ENCODE measurements at regions not wholly inside any gene's neighbourhood (a gene's known extent, or its start where the extent isn't known, plus 50 kb on each side); places are given as distances from the start of the nearest gene placed in this dataset.
"Not testable (repeated sequence)": the region's sequence is repeated elsewhere in the genome, so short reads cannot be mapped to it uniquely, and the experiment has no call there.

GRCh38 chr7:6990426-6991152, 164.5 kb upstream of the CCZ1B start:
- not testable (repeated sequence) for DNase-seq (ENCODE audit: low read depth in 2 of 2)

DNA sequence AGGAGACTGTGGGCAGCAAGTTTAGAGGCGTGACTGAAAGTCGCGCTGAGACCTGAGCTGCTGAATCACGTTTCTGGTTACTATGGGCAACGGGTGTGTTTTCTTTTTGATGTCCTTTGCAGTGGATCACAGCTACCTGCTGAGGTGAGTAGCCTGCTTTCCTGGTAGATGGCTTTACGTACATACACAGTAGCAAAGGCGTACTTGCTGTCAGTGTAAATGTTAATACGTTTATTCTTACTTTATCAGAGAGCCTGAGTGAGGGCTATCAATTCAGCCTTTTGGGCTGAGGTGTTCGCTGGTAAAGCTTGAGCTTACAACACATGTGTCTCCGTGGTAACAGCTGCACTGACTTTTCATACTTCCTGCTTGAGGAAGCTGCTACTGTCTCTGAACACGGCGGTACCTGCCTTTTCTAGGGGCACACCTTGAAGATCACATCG, 165.1 kb upstream of the CCZ1B start:
- DNase-seq (ENCODE audit: low read depth in 2 of 2), result peak; percentile 13 to 29

GRCh38 chr7:6991686-6992085, 165.6 kb upstream of the CCZ1B start:
- DNase-seq (ENCODE audit: low read depth in 2 of 2), result not testable (repeated sequence)

GRCh38 chr7:6992133-6992532, 166.1 kb upstream of the CCZ1B start:
- DNase-seq (ENCODE audit: low read depth in 2 of 2), result not testable (repeated sequence)

DNA sequence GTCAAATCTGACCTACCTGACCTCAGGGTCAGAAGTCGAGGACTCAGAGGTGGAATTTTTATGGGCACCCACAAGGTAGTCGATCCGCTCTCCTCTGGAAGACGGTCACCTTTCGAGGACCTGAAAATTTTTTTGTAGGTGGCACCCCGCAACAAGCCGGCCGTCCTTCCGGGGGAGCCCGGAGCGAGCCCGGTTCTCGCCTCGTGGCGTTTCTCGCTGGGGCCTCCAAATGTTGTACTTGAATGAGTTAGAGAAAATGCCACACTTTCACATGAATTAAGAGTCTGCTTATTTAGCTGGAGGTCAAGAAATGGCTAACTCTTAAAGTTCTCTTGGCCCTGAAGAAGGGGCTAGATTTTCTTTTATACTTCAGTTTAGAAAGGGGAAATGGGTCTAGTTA, 169.0 kb upstream of the CCZ1B start:
- not testable (repeated sequence) for DNase-seq (ENCODE audit: low read depth in 2 of 2)

DNA sequence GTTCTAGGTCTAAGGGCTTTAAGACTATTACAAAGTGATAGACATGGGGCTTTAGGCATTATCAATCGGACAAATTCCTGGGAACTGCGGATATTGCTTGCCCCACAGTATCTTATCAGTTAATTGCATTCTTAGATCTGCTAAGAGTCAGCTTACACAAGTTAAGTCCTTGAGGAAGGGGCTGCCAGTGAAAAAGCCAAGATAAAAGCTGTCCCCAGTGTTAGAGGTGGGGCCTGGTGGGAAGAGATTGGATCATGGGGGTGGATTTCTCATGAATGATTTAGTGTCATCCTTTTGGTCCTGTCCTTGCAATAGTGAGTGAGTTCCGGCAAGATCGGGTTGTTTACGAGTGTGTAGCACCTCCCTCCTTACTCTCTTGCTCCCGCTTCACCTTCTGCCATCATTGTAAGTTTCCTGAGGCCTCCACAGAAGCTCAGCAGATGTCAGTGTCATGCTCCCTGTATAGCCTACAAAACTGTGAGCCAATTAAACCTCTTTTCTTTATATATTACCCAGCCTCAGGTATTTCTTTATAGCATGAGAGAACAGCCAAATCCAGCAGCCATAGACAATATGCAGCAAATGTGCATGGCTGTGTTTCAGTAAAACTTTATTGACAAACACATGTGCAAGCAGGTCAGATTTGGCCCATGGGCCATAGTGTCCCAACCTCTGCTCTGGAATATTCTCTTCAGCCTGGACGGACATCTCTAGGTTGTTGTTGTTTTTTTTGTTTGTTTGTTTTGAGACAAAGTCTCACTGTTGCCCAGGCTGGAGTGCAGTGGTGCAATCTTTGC, 169.6 kb upstream of the CCZ1B start:
- DNase-seq (ENCODE audit: low read depth in 2 of 2), result not testable (repeated sequence)

DNA sequence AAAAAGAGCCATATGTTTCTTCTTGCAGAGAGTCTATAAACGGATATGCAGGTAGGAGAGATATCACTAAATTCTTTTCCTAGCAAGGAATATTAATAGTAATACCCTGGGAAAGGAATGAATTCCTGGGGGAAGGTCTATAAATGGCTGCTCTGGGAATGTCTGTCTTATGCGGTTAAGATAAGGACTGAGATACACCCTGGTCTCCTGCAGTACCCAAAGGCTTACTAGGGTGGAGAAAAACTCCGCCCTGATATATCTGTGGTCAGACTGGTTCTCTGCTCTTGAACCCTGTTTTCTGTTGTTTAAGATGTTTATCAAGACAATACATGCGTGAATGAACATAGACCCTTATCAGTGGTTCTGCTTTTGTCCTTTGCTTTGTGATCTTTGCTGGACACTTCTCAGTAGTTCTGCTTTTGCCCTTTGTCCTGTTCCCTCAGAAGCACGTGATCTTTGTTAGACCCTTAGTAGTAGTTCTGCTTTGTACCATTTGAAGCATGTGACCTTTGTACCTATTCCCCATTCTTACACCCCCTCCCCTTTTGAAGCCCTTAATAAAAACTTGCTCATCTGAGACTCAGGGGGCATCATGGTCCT, 173.1 kb upstream of the CCZ1B start:
- not testable (repeated sequence) for DNase-seq (ENCODE audit: low read depth in 2 of 2)

GRCh38 chr7:7002418-7003062, 176.5 kb upstream of the CCZ1B start:
- DNase-seq (ENCODE audit: low read depth in 2 of 2), result no peak

DNA sequence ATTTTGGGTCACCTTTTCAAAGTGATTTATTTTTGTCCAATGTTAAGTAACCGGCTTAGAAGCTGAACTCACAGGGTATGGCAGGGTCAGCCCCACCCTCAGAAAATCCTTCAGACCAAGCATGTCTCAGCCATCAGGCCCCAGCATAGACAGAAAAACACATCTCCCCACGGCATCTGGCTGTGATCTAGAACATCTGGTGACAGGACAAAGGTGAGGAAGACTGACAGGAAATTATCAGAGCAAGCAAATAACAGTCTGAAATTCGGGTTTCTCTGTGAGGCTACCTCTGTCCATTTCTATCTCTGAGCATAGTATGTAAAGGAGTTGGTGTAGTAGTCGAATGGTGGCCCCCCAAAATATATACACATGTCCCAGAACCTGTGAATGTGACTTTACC, 177.0 kb upstream of the C1GALT1 start:
- no peak for DNase-seq (ENCODE audit: low read depth in 2 of 2)

- not testable (repeated sequence) for DNase-seq (ENCODE audit: low read depth in 2 of 2)
Observed at GRCh38 chr7:7005949-7006348, 176.4 kb upstream of the C1GALT1 start.

DNA sequence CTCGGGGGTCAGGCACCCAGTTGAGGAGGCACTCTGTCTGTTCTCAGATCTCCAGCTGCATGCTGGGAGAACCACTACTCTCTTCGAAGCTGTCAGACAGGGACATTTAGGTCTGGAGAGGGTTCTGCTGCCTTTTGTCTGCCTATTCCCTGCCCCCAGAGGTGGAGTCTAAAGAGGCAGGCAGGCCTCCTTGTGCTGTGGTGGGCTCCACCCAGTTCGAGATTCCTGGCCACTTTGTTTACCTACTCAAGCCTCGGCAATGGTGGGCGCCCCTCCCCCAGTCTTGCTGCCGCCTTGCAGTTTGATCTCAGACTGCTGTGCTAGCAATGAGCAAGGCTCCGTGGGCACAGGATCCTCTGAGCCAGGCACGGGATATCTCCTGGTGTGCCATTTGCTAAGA, 171.1 kb upstream of the C1GALT1 start:
- not testable (repeated sequence) for DNase-seq (ENCODE audit: low read depth in 2 of 2)

DNA sequence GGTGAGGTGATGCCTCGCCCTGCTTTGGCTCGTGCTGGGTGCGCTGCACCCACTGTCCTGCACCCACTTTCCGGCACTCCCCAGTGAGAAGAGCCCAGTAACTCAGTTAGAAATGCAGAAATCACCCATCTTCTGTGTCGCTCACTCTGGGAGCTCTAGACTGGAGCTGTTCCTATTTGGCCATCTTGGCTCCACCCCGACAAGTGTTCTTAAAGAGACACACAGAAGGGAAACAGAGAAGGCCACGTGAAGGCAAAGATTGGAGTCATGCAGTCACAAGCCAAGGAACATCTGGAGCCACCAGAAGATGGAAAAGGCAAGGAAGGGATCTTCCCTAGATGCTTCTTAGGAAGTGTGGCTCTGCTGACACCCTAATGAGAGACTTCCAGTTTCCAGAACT, 170.6 kb upstream of the C1GALT1 start:
- not testable (repeated sequence) for DNase-seq (ENCODE audit: low read depth in 2 of 2)

DNA sequence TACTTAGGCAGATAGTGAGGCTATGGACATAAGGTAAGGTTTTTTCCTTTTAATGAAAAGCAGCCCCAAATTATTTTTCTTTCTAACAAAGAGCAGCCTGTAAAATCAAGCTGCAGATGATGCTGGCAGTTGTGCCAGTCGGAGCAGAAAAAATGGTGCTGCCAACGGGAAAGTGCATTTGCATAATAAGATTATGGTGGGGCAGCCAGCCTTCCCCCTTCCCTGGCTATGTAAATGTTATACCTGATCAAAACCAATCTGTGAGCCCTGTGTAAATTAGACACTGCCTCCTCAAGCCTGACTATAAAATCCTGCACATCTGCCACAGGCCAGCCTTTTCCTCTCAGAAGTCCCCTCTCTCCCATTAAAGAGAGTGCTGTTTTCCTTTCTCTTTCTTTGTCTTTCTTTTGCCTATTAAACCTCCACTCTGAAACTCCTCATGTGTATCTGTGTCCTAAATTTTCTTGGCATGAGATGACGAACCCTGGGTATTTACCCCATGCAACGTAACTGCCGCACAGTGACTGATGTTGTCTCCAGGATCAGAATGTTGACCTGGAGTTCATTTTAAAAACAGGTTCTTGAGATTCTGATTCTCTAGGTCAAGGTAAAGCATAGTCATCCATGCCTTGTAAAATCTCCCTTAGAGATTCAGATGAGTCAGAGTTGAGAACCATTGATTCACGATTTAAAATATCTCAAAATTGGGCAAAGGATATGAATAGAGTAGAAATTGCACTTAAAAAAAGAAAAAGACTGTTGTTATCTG, 167.3 kb upstream of the C1GALT1 start:
- DNase-seq (ENCODE audit: low read depth in 2 of 2), result no peak

DNA sequence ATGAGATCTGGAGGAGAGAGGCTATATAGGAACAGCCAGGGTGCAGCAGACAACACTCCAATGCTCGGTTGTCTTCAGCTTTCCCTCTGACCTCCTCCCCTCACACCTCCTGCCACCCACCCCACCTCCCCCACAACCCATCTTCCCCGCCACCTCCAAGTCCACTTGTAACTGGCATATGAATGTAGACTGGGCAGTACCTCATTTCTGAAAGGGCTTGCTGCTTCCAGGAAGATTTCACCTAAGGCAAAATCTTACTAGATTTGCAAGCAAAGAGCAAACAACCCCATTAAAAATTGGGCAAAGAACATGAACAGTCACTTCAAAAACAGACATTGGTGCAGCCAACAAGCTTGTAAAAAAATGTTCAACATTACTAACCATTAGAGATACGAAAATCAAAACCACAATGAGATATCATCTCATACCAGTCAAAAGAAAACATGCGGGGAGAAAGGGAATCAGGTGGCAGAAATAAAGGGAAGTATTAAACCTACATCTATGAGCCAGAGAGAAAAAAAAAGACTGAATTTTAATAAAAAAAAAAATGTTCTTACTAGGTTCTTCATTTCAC, 164.6 kb upstream of the C1GALT1 start:
- DNase-seq (ENCODE audit: low read depth in 2 of 2), result no peak

DNA sequence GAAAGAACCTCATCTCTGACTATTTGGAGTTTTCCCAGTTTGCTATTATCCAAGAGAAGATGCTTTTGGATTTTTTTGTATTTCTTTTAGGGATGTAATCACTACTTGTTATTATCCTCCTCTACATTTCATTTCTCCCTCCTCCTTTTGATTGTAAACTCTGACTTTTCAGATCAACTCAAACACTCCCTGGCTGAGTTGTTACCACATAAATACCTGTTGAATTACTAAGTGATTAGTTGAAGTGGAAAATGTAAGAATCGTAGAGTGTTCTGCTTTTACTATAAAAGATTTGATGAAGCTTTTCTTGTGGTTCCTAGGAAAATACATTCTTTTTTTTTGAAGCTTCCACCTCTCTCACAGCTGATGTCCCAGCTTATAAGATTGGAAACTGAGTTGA, 164.1 kb upstream of the C1GALT1 start:
- no peak for DNase-seq (ENCODE audit: low read depth in 2 of 2)

DNA sequence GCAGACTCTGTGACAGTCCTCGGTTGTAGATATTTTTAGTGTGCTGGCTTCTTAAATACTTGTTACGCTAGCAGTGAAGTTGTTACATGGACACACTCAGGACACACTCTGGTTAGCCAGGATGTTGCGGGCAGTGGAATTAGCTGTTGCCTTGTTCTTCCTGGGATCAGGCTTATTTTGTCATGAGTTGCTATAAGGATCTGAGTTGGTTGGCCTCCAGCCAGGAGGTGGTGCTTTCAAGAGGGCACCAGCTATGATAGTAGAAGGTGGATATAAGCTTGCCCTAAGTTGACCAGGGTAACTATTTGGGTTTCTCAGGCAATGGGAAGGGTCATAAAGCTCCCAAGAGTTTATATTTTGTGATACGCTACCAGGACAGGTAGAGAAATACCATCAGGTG, 150.1 kb upstream of the C1GALT1 start:
- no peak for DNase-seq (ENCODE audit: low read depth in 2 of 2)

- no peak for DNase-seq (ENCODE audit: low read depth in 2 of 2)
Observed at GRCh38 chr7:7035851-7036250, 146.5 kb upstream of the C1GALT1 start.

DNA sequence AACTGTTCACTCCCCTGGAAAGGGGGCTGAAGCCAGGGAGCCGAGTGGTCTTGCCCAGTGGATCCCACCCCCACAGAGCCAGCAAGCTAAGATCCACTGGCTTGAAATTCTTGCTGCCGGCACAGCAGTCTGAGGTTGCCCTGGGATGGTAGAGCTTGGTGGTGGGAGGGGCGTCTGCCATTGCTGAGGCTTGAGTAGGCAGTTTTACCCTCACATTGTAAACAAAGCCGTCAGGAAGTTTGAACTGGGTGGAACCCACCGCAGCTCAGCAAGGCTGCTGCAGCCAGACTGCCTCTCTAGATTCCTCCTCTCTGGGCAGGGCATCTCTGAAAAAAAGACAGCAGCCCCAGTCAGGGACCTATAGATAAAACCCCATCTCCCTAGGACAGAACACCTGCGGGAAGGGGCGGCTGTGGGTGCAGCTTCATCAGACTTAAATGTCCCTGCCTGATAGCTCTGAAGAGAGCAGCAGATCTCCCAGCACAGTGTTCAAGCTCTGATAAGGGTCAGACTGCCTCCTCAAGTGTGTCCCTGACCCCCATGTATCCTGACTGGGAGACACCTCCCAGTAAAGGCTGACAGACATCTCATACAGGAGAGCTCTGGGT, 140.0 kb upstream of the C1GALT1 start:
- not testable (repeated sequence) for DNase-seq (ENCODE audit: low read depth in 2 of 2)

DNA sequence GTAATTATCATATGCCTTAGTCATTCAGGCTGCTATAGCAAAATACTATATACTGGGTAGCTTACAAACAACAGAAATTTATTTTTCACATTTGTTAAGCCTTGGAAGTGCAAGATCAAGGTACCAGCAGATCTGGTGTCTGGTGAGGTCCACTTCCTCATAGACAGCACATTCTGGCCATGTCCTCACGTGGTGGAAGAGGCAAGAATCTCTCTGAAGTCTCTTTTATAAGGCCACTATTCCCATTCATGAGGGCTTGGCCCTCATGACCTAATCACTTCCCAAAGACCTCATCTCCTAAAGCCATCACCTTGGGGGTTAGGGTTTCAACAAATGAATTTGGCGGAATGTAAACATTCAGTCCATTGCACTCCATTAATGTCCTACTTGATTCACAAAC, 137.5 kb upstream of the C1GALT1 start:
- DNase-seq (ENCODE audit: low read depth in 2 of 2), result no peak

DNA sequence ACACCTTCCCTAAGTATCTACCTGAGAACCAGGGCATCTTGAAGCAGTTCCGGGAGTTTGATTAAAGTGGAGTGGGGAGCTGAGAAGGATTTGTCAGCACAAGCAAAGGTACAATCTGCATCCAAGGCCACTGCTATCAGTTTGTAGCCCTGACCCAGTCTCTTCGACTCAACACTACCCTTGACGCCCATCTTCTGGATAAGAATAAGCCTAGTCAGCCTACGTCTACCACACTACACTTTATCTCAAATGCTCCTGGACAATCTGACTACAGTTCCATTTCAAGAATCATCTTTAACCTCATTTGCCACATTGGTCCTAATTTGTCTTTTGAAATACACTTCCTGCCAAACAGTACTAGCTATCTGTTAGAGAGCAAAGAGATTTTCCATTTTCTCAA, 134.1 kb upstream of the C1GALT1 start:
- DNase-seq (ENCODE audit: low read depth in 2 of 2), result no peak

Measured in stimulated activated CD8-positive, alpha-beta memory T cell treated with anti-CD3 and anti-CD28 coated beads, Interleukin-7, amount 100 ng/mL, for 4 hours (primary cell).